ENCODE measurements at regions not wholly inside any gene's neighbourhood (a gene's known extent, or its start where the extent isn't known, plus 50 kb on each side); places are given as distances from the start of the nearest gene placed in this dataset.

DNA sequence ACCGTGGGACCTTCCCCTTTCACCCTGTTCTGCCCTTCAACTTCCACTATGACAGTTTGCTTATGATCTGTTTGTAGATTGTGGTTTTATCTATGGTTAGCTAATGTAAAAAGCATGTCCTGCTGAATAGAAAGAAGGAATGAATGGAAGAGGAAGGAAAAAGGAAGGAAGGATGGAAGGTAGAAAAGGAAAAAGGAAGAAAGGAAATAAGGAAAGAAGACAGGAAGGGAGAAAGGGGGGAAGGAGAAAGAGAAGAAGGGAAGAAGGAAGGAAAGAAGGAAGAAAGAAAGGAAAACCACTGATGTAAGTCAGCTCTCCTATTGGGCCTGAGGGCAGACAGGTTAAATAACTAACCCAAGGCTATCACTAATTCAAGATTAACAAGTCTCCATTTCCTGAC, 319.1 kb upstream of the KLF3 start:
- no peak overlapping the region for H3K27ac ChIP-seq (ENCODE audit: low read depth, low read length)
- peaks cover 0 to 23% (median 11%) of the 10 kb centered on the region in 8 donors for H3K9me3 Mint-ChIP-seq
- H3K27ac Mint-ChIP-seq: no peak overlapping the region
- CTCF ChIA-PET (ENCODE audit: partially characterized antibody): no interaction called here
- POLR2A ChIA-PET (ENCODE audit: partially characterized antibody): no interaction called here
- peaks cover 1 to 10% of the 10 kb centered on the region in 2 donors for H3K36me3 Mint-ChIP-seq
- H3K27me3 Mint-ChIP-seq: peaks cover 0 to 2% of the 10 kb centered on the region in 2 donors
- no peak overlapping the region for H3K4me3 ChIP-seq (ENCODE audit: low read length in 2 of 2)
- H3K4me1 Mint-ChIP-seq: peaks cover 0 to 4% (median under 1%) of the 10 kb centered on the region in 4 donors
- H3K9me3 ChIP-seq (ENCODE audit: control insufficient read depth in 1 of 2, low read length in 2 of 2): no peaks in the 10 kb centered on the region
- no peaks in the 10 kb centered on the region for H3K4me1 ChIP-seq (ENCODE audit: insufficient read depth, low read length)
- no peaks in the 10 kb centered on the region for H3K27me3 ChIP-seq (ENCODE audit: insufficient read depth, low read length)
- no peaks in the 10 kb centered on the region for H3K36me3 ChIP-seq (ENCODE audit: insufficient read depth, low read length)
- DNase-seq: no peak
- no peak overlapping the region for H3K4me3 Mint-ChIP-seq
- intact Hi-C loops (cut with micrococcal nuclease): no loop called here

DNA sequence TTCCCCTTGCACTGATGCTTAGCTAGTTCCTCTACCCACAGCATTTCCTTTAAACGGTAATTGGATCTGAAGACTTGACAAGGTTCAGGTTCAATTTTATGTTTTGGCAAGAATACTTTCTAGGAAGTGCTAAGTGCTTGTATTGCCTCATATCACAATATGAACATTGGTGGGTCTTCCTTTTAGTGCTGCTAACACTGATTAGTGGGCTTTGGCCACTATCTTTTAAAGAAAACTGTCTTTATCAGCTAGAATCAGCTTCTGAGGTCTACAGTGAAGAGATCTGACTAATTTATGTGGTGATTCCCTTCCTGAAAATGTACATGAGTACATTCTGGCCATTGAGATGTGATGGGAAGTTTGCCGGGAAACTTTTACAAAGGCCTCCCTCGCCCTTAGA, 316.7 kb upstream of the KLF3 start:
- Mint-ChIP-seq H3K4me3 (no peak overlapping the region), H3K36me3 (peaks cover 2 to 15% of the 10 kb centered on the region in 2 donors), H3K9me3 (peaks cover 0 to 33% (median 25%) of the 10 kb centered on the region in 8 donors), H3K27me3 (no peaks in the 10 kb centered on the region), H3K27ac (no peak overlapping the region), H3K4me1 (peaks cover 0 to 4% (median under 1%) of the 10 kb centered on the region in 4 donors)
- intact Hi-C loops (cut with micrococcal nuclease): no loop called here
- Histone ChIP-seq H3K27ac (ENCODE audit: low read depth, low read length) (no peak overlapping the region), H3K36me3 (ENCODE audit: insufficient read depth, low read length) (no peaks in the 10 kb centered on the region), H3K4me3 (ENCODE audit: low read length in 2 of 2) (no peak overlapping the region), H3K9me3 (ENCODE audit: control insufficient read depth in 1 of 2, low read length in 2 of 2) (no peaks in the 10 kb centered on the region), H3K27me3 (ENCODE audit: insufficient read depth, low read length) (no peaks in the 10 kb centered on the region), H3K4me1 (ENCODE audit: insufficient read depth, low read length) (no peaks in the 10 kb centered on the region)
- ChIA-PET POLR2A (ENCODE audit: partially characterized antibody) (no interaction called here), CTCF (ENCODE audit: partially characterized antibody) (no interaction called here)
- no peak for DNase-seq

DNA sequence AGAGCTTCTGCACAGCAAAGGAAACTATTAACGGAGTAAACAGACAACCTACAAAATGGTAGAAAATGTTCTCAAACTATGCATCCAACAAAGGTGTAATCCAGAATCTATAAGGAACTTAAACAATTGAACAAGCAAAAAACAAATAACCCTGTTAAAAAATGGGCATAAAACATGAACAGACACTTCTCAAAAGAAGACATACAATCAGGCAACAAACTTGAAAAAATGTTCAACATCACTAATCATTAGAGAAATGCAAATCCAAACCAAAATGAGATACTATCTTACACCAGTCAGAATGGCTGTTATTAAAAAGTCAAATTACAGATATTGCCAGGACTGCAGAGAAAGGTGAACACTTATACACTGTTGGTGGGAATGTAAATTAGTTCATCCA, 309.6 kb upstream of the KLF3 start:
- Histone ChIP-seq H3K4me1 (ENCODE audit: insufficient read depth, low read length) (no peaks in the 10 kb centered on the region), H3K36me3 (ENCODE audit: insufficient read depth, low read length) (no peaks in the 10 kb centered on the region), H3K27ac (ENCODE audit: low read depth, low read length) (no peak overlapping the region), H3K9me3 (ENCODE audit: control insufficient read depth in 1 of 2, low read length in 2 of 2) (no peaks in the 10 kb centered on the region), H3K4me3 (ENCODE audit: low read length in 2 of 2) (no peak overlapping the region), H3K27me3 (ENCODE audit: insufficient read depth, low read length) (no peaks in the 10 kb centered on the region)
- Mint-ChIP-seq H3K9me3 (peaks cover 0 to 39% (median 29%) of the 10 kb centered on the region in 8 donors), H3K27ac (no peak overlapping the region), H3K4me3 (no peak overlapping the region), H3K4me1 (peaks cover 0 to 2% (median 0%) of the 10 kb centered on the region in 4 donors), H3K27me3 (no peaks in the 10 kb centered on the region), H3K36me3 (peaks cover 5 to 9% of the 10 kb centered on the region in 2 donors)
- ChIA-PET POLR2A (ENCODE audit: partially characterized antibody) (no interaction called here), CTCF (ENCODE audit: partially characterized antibody) (interaction anchor here (0.6 kb wide), 1 partner anchor 35 kb away, joined by 4 read pairs; no protein-coding TSS in a partner anchor)
- DNase-seq: no peak
- intact Hi-C loops (cut with micrococcal nuclease): no loop called here

DNA sequence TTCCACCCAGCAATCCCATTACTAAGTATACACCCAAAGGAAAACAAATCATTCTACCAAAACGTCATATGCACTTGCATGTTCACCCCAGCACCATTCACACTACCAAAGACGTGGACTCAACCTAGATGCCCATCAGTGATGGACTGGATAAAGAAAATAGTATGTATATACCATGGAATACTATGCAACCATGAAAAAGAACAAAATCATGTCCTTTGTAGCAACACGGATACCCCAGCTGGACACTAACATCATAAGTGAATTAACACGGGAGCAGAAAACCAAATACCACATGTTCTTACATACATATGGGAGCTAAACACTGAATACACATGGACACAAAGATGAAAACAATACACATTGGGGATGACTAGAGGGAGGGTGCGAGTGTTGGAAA, 309.1 kb upstream of the KLF3 start:
- Histone ChIP-seq H3K4me3 (ENCODE audit: low read length in 2 of 2) (no peak overlapping the region), H3K4me1 (ENCODE audit: insufficient read depth, low read length) (no peaks in the 10 kb centered on the region), H3K27me3 (ENCODE audit: insufficient read depth, low read length) (no peaks in the 10 kb centered on the region), H3K9me3 (ENCODE audit: control insufficient read depth in 1 of 2, low read length in 2 of 2) (no peaks in the 10 kb centered on the region), H3K27ac (ENCODE audit: low read depth, low read length) (no peak overlapping the region), H3K36me3 (ENCODE audit: insufficient read depth, low read length) (no peaks in the 10 kb centered on the region)
- H3K9me3 Mint-ChIP-seq: peaks cover 0 to 39% (median 29%) of the 10 kb centered on the region in 8 donors
- intact Hi-C loops (cut with micrococcal nuclease): no loop called here
- POLR2A ChIA-PET (ENCODE audit: partially characterized antibody): no interaction called here
- peaks cover 5 to 9% of the 10 kb centered on the region in 2 donors for H3K36me3 Mint-ChIP-seq
- no peaks in the 10 kb centered on the region for H3K27me3 Mint-ChIP-seq
- DNase-seq: no peak
- H3K4me1 Mint-ChIP-seq: peaks cover 0 to 2% (median 0%) of the 10 kb centered on the region in 4 donors
- no peak overlapping the region for H3K4me3 Mint-ChIP-seq
- CTCF ChIA-PET (ENCODE audit: partially characterized antibody): no interaction called here
- H3K27ac Mint-ChIP-seq: no peak overlapping the region

DNA sequence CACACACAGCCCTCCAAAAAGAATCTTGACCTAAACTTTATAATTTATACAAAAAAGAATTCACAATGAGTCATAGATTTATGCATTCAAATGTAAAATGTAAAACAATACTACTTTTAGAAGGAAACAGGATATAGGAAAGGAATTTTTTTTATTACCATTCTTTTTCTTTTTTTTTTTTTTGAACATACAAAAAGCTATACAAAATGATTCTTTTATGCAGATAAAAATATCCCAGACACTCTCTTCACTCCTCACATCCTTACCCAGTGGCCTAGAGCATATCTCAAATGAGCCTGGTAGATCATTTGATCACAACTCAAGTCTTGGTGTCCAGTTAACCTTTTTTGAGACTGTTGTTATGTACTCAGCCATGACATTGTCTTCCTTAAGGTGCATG, 307.3 kb upstream of the KLF3 start:
- Mint-ChIP-seq H3K9me3 (peaks cover 0 to 25% (median 17%) of the 10 kb centered on the region in 8 donors), H3K4me3 (no peak overlapping the region), H3K27me3 (no peaks in the 10 kb centered on the region), H3K27ac (no peak overlapping the region), H3K36me3 (peaks cover 5% of the 10 kb centered on the region in 2 donors), H3K4me1 (peaks cover 0 to 2% (median 0%) of the 10 kb centered on the region in 4 donors)
- Histone ChIP-seq H3K4me1 (ENCODE audit: insufficient read depth, low read length) (no peaks in the 10 kb centered on the region), H3K36me3 (ENCODE audit: insufficient read depth, low read length) (no peaks in the 10 kb centered on the region), H3K27ac (ENCODE audit: low read depth, low read length) (no peak overlapping the region), H3K9me3 (ENCODE audit: control insufficient read depth in 1 of 2, low read length in 2 of 2) (no peaks in the 10 kb centered on the region), H3K4me3 (ENCODE audit: low read length in 2 of 2) (no peak overlapping the region), H3K27me3 (ENCODE audit: insufficient read depth, low read length) (no peaks in the 10 kb centered on the region)
- intact Hi-C loops (cut with micrococcal nuclease): no loop called here
- DNase-seq: no peak
- POLR2A ChIA-PET (ENCODE audit: partially characterized antibody): no interaction called here
- CTCF ChIA-PET (ENCODE audit: partially characterized antibody): no interaction called here

DNA sequence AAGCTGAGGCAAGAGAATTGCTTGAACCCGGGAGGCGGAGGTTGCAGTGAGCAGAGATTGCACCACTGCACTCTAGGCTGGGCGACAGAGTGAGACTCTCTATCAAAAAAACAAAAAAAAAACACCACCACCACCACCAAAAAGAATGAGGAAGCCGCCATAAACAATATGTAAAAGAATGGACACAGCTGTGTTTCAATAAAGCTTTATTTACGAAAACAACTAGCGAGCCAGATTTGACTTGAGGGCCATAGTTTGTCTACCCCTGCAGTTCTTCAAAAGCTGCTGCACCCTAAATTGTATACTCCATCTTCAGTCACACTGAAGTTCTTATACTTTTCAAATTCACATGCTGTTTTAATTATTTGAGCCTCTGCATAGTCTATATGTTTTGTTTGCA, 306.5 kb upstream of the KLF3 start:
- ChIA-PET CTCF (ENCODE audit: partially characterized antibody) (interaction anchor here (1.1 kb wide), 1 partner anchor 34 kb away, joined by 3 read pairs; no protein-coding TSS in a partner anchor), POLR2A (ENCODE audit: partially characterized antibody) (no interaction called here)
- no peaks in the 10 kb centered on the region for H3K27me3 Mint-ChIP-seq

DNA sequence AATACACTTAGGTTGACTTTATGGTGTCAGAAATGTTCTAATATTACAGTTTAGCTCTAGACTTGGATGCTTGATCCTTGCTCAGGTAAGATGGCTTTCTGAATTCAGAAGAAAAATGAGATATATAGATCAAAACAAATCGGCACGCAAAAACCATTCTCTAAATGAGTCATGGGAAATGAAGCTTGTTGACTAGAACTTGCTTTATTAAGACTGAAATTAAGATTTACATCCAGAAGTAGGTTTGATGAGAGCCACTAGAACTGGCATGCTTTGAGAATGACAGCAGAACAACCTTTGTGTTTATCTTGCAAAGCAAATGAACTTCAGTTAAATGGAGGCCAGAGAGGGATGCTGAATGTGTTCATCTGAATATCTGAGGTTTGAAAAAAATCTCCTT, 304.9 kb upstream of the KLF3 start:
- H3K27me3 ChIP-seq (ENCODE audit: insufficient read depth, low read length): no peaks in the 10 kb centered on the region
- no peak overlapping the region for H3K27ac ChIP-seq (ENCODE audit: low read depth, low read length)
- ChIA-PET POLR2A (ENCODE audit: partially characterized antibody) (no interaction called here), CTCF (ENCODE audit: partially characterized antibody) (interaction anchor here (1.2 kb wide), 1 partner anchor 179 kb away, joined by 3 read pairs; no protein-coding TSS in a partner anchor)
- intact Hi-C loops (cut with micrococcal nuclease): no loop called here
- peaks cover 0 to 7% (median 3%) of the 10 kb centered on the region in 8 donors for H3K9me3 Mint-ChIP-seq
- H3K4me3 ChIP-seq (ENCODE audit: low read length in 2 of 2): no peak overlapping the region
- no peak for DNase-seq
- no peak overlapping the region for H3K4me3 Mint-ChIP-seq
- H3K27ac Mint-ChIP-seq: no peak overlapping the region
- H3K9me3 ChIP-seq (ENCODE audit: control insufficient read depth in 1 of 2, low read length in 2 of 2): no peaks in the 10 kb centered on the region
- peaks cover 0 to 2% of the 10 kb centered on the region in 2 donors for H3K36me3 Mint-ChIP-seq
- H3K36me3 ChIP-seq (ENCODE audit: insufficient read depth, low read length): no peaks in the 10 kb centered on the region
- no peaks in the 10 kb centered on the region for H3K27me3 Mint-ChIP-seq
- peaks cover 0 to 2% (median 0%) of the 10 kb centered on the region in 4 donors for H3K4me1 Mint-ChIP-seq
- H3K4me1 ChIP-seq (ENCODE audit: insufficient read depth, low read length): no peaks in the 10 kb centered on the region

More for the DNA sequence above, 306.5 kb upstream of the KLF3 start:
- H3K27me3 ChIP-seq (ENCODE audit: insufficient read depth, low read length): no peaks in the 10 kb centered on the region
- no peaks in the 10 kb centered on the region for H3K9me3 ChIP-seq (ENCODE audit: control insufficient read depth in 1 of 2, low read length in 2 of 2)
- Mint-ChIP-seq H3K36me3 (peaks cover 1 to 2% of the 10 kb centered on the region in 2 donors), H3K9me3 (peaks cover 0 to 16% (median 10%) of the 10 kb centered on the region in 8 donors), H3K4me3 (no peak overlapping the region), H3K4me1 (peaks cover 0 to 2% (median 0%) of the 10 kb centered on the region in 4 donors), H3K27ac (no peak overlapping the region)
- no peak overlapping the region for H3K27ac ChIP-seq (ENCODE audit: low read depth, low read length)
- intact Hi-C loops (cut with micrococcal nuclease): no loop called here
- no peaks in the 10 kb centered on the region for H3K4me1 ChIP-seq (ENCODE audit: insufficient read depth, low read length)
- no peak overlapping the region for H3K4me3 ChIP-seq (ENCODE audit: low read length in 2 of 2)
- H3K36me3 ChIP-seq (ENCODE audit: insufficient read depth, low read length): no peaks in the 10 kb centered on the region
- DNase-seq: no peak

DNA sequence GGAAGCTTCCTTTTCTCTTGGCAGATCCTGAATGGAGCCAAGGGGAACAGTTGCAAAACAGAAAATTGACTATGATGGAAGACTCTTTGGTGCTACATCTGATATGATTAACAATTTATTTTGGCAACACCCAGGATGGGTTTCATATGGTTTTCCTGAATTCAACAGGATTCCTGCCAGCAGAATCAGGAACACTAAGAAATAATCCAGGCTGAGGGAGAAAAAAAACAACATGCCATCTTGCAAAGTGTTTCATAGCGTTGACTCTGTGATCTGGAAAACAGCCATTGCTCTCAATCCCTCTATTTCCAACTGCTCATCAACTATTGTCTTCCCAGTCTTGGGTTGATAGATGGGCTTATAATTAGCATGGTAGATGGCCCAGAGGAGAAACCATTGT, 303.8 kb upstream of the KLF3 start:
- H3K27ac ChIP-seq (ENCODE audit: low read depth, low read length): no peak overlapping the region
- H3K27ac Mint-ChIP-seq: no peak overlapping the region
- H3K4me1 Mint-ChIP-seq: peaks cover 0 to 2% (median 0%) of the 10 kb centered on the region in 4 donors
- no peak for DNase-seq
- no peaks in the 10 kb centered on the region for H3K27me3 Mint-ChIP-seq
- H3K36me3 ChIP-seq (ENCODE audit: insufficient read depth, low read length): no peaks in the 10 kb centered on the region
- H3K4me1 ChIP-seq (ENCODE audit: insufficient read depth, low read length): no peaks in the 10 kb centered on the region
- H3K27me3 ChIP-seq (ENCODE audit: insufficient read depth, low read length): no peaks in the 10 kb centered on the region
- ChIA-PET POLR2A (ENCODE audit: partially characterized antibody) (no interaction called here), CTCF (ENCODE audit: partially characterized antibody) (no interaction called here)
- H3K4me3 ChIP-seq (ENCODE audit: low read length in 2 of 2): no peak overlapping the region
- no peak overlapping the region for H3K4me3 Mint-ChIP-seq
- H3K9me3 Mint-ChIP-seq: no peaks in the 10 kb centered on the region
- no peaks in the 10 kb centered on the region for H3K9me3 ChIP-seq (ENCODE audit: control insufficient read depth in 1 of 2, low read length in 2 of 2)
- intact Hi-C loops (cut with micrococcal nuclease): no loop called here
- H3K36me3 Mint-ChIP-seq: no peaks in the 10 kb centered on the region

All from CD4-positive, alpha-beta memory T cell (primary cell).